ENCODE measurements at regions not wholly inside any gene's neighbourhood (a gene's known extent, or its start where the extent isn't known, plus 50 kb on each side); places are given as distances from the start of the nearest gene placed in this dataset.

- H3K27ac ChIP-seq = no peak overlapping the region
- TF ChIP-seq CTCF (conservative IDR thresholded peaks at IDR 0.05) = no peak
- no peak for TF ChIP-seq ZFX (IDR thresholded peaks at IDR 0.05)
Observed at GRCh38 chr3:189490337-189490736, 140.9 kb upstream of the TP63 start.

- no peak for TF ChIP-seq CTCF (conservative IDR thresholded peaks at IDR 0.05)
- TF ChIP-seq ZFX (IDR thresholded peaks at IDR 0.05) = no peak
- H3K27ac ChIP-seq = no peak overlapping the region
Observed at GRCh38 chr3:189490749-189491148, 140.4 kb upstream of the TP63 start.

GRCh38 chr3:189491831-189492230, 139.4 kb upstream of the TP63 start:
- TF ChIP-seq CTCF (conservative IDR thresholded peaks at IDR 0.05) = no peak
- no peak for TF ChIP-seq ZFX (IDR thresholded peaks at IDR 0.05)
- no peak overlapping the region for H3K27ac ChIP-seq

GRCh38 chr3:189493271-189493670, 137.9 kb upstream of the TP63 start:
- no peak overlapping the region for H3K27ac ChIP-seq
- TF ChIP-seq ZFX (IDR thresholded peaks at IDR 0.05) (no peak), CTCF (conservative IDR thresholded peaks at IDR 0.05) (no peak)

- no peak for TF ChIP-seq ZFX (IDR thresholded peaks at IDR 0.05)
- TF ChIP-seq CTCF (conservative IDR thresholded peaks at IDR 0.05) = no peak
- H3K27ac ChIP-seq = no peak overlapping the region
Observed at GRCh38 chr3:189494632-189495031, 136.6 kb upstream of the TP63 start.

GRCh38 chr3:189496375-189497138, 134.6 kb upstream of the TP63 start:
- H3K27ac ChIP-seq = no peak overlapping the region

More at GRCh38 chr3:189496375-189497138, 134.6 kb upstream of the TP63 start:
- no peak for TF ChIP-seq ZFX (IDR thresholded peaks at IDR 0.05)
- TF ChIP-seq CTCF (conservative IDR thresholded peaks at IDR 0.05) = no peak

Measured in C4-2B (cell line).